Glutamatergic neuron (in vitro differentiated cells): ENCODE measurements at regions not wholly inside any gene's neighbourhood (a gene's known extent, or its start where the extent isn't known, plus 50 kb on each side); places are given as distances from the start of the nearest gene placed in this dataset.

ENCODE experiments used
- DNase-seq: peaks from one replicate; pipeline ENCODE4 v3.0.0; 2022
- H3K27ac Mint-ChIP-seq: one replicate; pipeline ENCODE4 v1.8.0; 2020; ENCODE audit warnings: mild to moderate bottlenecking, mixed read lengths, inconsistent platforms; ENCODE audit not compliant: unreplicated experiment
- H3K27me3 Mint-ChIP-seq: one replicate; pipeline ENCODE4 v1.8.0; 2020; ENCODE audit warnings: mild to moderate bottlenecking, moderate library complexity, mixed read lengths, inconsistent platforms; ENCODE audit not compliant: unreplicated experiment
- H3K36me3 Mint-ChIP-seq: one replicate; pipeline ENCODE4 v1.8.0; 2020; ENCODE audit warnings: mild to moderate bottlenecking, mixed read lengths, inconsistent platforms; ENCODE audit not compliant: unreplicated experiment
- H3K4me1 Mint-ChIP-seq: one replicate; pipeline ENCODE4 v1.8.0; 2020; ENCODE audit warnings: mild to moderate bottlenecking, low read depth, mixed read lengths, inconsistent platforms; ENCODE audit not compliant: unreplicated experiment
- H3K4me3 Mint-ChIP-seq: one replicate; pipeline ENCODE4 v1.8.0; 2020; ENCODE audit warnings: mild to moderate bottlenecking, mixed read lengths, inconsistent platforms; ENCODE audit not compliant: unreplicated experiment
- H3K9me3 Mint-ChIP-seq: one replicate; pipeline ENCODE4 v1.8.0; 2020; ENCODE audit warnings: mild to moderate bottlenecking, moderate library complexity, mixed read lengths, inconsistent platforms; ENCODE audit not compliant: unreplicated experiment
- CTCF ChIP-seq: fragments of 200-600 bp; sonication (generic); IDR thresholded peaks from one replicate; pipeline ENCODE4 v1.5.0; 2021; ENCODE audit not compliant: partially characterized antibody, unreplicated experiment

DNA sequence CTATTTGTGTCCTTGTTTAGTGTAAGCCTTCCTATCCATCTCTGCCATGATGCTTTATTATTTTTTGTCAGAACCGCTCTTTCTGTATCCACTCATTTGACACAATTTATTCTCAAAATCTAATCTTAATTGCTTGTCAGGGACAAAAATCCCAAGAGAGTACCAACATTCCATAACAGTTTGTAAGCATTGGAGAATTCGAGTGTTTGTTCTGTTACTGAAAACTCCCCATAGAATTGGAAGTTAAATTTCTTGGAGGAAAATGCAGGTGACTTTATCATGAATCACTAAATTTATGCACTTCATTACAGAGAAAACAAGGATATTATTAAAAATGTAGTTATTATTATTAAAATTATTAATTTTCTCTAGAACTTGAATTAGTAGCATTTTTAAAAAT, 1986.1 kb downstream of the ARAP2 start:
- Mint-ChIP-seq H3K27me3 (no peaks in the 10 kb centered on the region), H3K27ac (no peak overlapping the region), H3K4me3 (no peak overlapping the region), H3K9me3 (no peaks in the 10 kb centered on the region), H3K36me3 (no peaks in the 10 kb centered on the region), H3K4me1 (no peaks in the 10 kb centered on the region)
- no peak for TF ChIP-seq CTCF
- DNase-seq = no peak

GRCh38 chr4:34261799-34262314, 1982.5 kb downstream of the ARAP2 start:
- no peaks in the 10 kb centered on the region for H3K36me3 Mint-ChIP-seq
- H3K9me3 Mint-ChIP-seq = no peaks in the 10 kb centered on the region
- no peak overlapping the region for H3K4me3 Mint-ChIP-seq
- no peaks in the 10 kb centered on the region for H3K4me1 Mint-ChIP-seq
- no peak for DNase-seq
- H3K27me3 Mint-ChIP-seq = no peaks in the 10 kb centered on the region
- H3K27ac Mint-ChIP-seq = no peak overlapping the region
- no peak for TF ChIP-seq CTCF

DNA sequence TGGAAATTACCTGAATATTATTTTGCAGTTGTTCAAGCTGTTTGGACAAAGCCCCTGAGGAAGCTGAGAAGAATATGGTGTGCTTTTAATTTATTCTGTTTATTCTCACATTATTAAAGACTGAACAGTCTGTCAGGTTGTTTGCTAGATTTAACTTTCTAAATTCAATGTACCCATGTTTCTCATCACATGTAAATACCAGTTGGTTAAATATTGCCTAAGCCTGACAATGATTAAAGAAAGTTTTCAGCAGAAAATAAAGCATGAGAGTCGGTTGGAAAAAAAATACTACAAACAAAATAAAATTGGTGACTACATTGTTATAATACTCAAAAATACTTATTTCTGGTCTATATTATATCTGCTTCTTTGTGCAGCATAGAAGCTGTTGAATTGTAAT, 1974.7 kb downstream of the ARAP2 start:
- Mint-ChIP-seq H3K4me3 (no peak overlapping the region), H3K27ac (no peak overlapping the region), H3K4me1 (no peaks in the 10 kb centered on the region), H3K9me3 (no peaks in the 10 kb centered on the region), H3K27me3 (no peaks in the 10 kb centered on the region), H3K36me3 (peaks cover 5% of the 10 kb centered on the region)
- no peak for TF ChIP-seq CTCF
- no peak for DNase-seq

DNA sequence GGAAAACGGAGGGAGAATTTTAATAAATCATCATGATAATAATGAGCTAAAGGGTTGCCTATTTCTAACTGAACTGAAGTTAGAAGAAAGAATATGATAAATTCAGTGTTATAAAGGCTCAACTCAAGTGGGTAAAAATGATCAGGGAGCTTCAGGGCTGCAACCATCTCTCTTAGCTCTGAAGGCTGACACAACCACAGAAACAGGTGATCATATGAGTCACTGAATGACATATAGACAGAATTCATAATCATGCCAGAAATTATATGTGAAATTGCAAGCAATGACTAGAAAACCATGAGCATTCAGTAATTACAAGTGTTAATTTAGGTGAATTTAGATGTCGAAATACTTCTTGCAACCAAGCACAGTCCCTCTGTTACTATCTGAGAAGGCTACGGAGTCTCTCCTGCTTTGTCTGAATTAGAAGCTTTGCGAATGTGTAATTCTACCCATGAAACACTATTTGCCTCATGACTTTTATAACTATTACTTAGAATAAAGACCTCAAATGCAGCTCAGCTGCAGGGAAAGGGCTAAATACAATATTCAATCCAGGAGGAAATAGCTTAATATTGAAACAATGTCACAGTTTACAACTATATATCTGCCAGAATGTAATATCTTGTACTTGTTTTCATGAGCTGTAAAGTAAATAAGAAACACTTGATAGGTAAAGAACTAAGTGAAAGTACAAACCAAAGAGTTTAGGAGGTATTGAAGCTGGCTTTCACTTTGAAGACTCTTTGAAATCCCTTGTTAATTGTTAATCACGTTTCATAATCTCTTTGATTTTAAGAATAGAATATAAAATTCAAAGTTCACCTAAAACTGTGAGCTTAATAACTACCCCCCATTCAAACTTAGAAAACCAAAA, 1972.6 kb downstream of the ARAP2 start:
- DNase-seq = no peak
- H3K27ac Mint-ChIP-seq = no peak overlapping the region
- TF ChIP-seq CTCF = no peak
- H3K4me1 Mint-ChIP-seq = no peaks in the 10 kb centered on the region
- peaks cover 5% of the 10 kb centered on the region for H3K36me3 Mint-ChIP-seq
- no peaks in the 10 kb centered on the region for H3K9me3 Mint-ChIP-seq
- no peak overlapping the region for H3K4me3 Mint-ChIP-seq
- H3K27me3 Mint-ChIP-seq = no peaks in the 10 kb centered on the region

DNA sequence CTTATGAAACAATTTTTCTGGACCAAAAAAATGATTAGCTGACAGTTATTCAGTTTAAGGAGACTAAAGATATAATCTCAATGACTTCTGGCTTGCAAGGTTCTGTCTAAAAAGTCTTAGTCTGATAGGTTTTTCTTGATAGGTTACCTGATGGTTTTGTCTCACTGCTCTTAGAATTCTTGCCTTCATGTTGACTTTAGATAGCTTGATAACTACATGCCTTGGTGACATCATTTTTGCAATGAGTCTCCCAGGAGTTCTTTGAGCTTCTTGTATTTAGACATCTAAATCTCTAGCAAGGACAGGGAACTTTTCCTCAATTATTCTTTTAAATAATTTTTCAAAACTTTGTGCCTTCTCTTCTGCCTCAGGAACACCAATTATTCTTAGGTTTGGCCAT, 1965.3 kb downstream of the ARAP2 start:
- H3K27ac Mint-ChIP-seq = no peak overlapping the region
- no peak for TF ChIP-seq CTCF
- H3K27me3 Mint-ChIP-seq = no peaks in the 10 kb centered on the region
- H3K4me1 Mint-ChIP-seq = no peaks in the 10 kb centered on the region
- H3K4me3 Mint-ChIP-seq = no peak overlapping the region
- DNase-seq = no peak
- H3K9me3 Mint-ChIP-seq = no peaks in the 10 kb centered on the region
- no peaks in the 10 kb centered on the region for H3K36me3 Mint-ChIP-seq
